ENCODE measurements at regions not wholly inside any gene's neighbourhood (a gene's known extent, or its start where the extent isn't known, plus 50 kb on each side); places are given as distances from the start of the nearest gene placed in this dataset.

DNA sequence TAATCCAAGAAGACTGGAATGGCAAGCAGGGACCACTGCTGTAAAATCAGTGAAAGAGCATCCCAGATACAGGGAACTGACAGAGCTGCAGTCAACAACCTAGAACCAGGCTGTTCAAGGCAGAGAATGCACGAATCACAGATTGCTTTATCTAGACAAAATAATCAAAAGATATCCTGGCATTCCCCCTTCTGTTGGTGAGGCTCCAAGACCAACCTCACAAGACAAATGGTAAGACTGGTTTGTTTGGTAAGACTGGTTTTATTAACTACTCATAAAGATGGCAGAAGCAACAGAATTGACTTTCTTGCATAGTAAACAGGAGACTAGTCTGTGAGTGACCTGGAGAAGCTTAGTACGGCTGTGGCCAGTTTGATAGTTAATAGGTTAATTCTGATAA is 88.8 kb upstream of the AHI1 start:
- H3K4me3 ChIP-seq (ENCODE audit: low read length), result no peak overlapping the region
- peak overlapping the region; percentile 31 for H3K4me2 ChIP-seq (ENCODE audit: low read length)
- H3K9me2 ChIP-seq (replicated peaks; ENCODE audit: low read length), result no peaks in the 10 kb centered on the region
- no peaks in the 10 kb centered on the region for H3K9me3 ChIP-seq (ENCODE audit: low read length)
- POLR2A ChIA-PET (ENCODE audit: unreplicated experiment), result no interaction called here
- BruUV-seq (replicated peaks), result no TSS peak
- no peak overlapping the region for H2AFZ ChIP-seq (ENCODE audit: low read length)
- ATAC-seq (no peak), DNase-seq (peak; percentile 57)
- H3K79me2 ChIP-seq (ENCODE audit: low read length), result no peaks in the 10 kb centered on the region
- no peaks in the 10 kb centered on the region for H3K36me3 ChIP-seq (ENCODE audit: low read depth, low read length)
- H3K27me3 ChIP-seq (ENCODE audit: low read length), result no peaks in the 10 kb centered on the region
- H3K9ac ChIP-seq (ENCODE audit: low read length), result no peak overlapping the region
- TF ChIP-seq CTCF (conservative IDR thresholded peaks at IDR 0.05; ENCODE audit: low read depth, low read length), result no peak
- no peak for TF ChIP-seq EZH2 (IDR thresholded peaks at IDR 0.05; ENCODE audit: low read length, unreplicated experiment)
- no peak for TF ChIP-seq EZH2phosphoT487 (IDR thresholded peaks at IDR 0.05; ENCODE audit: borderline replicate concordance, low read length)
- H4K20me1 ChIP-seq (ENCODE audit: low read length), result no peaks in the 10 kb centered on the region
- peaks cover 16% of the 10 kb centered on the region for H3K4me1 ChIP-seq (ENCODE audit: insufficient read depth, low read length)
- intact Hi-C loops (cut with micrococcal nuclease), result no loop called here
- CTCF ChIA-PET, result no interaction called here
- H3F3A ChIP-seq (ENCODE audit: low read length, unreplicated experiment), result peaks cover 5% of the 10 kb centered on the region
- peak overlapping the region; percentile 58 for H3K27ac ChIP-seq (ENCODE audit: low read length)

- no peak overlapping the region for H2AFZ ChIP-seq (ENCODE audit: low read length)
- H3K9ac ChIP-seq (ENCODE audit: low read length), result no peak overlapping the region
- H3K36me3 ChIP-seq (ENCODE audit: low read depth, low read length), result no peaks in the 10 kb centered on the region
- DNase-seq, result peak; percentile 6
- ATAC-seq, result no peak
- peaks cover 5% of the 10 kb centered on the region for H3F3A ChIP-seq (ENCODE audit: low read length, unreplicated experiment)
- H3K4me2 ChIP-seq (ENCODE audit: low read length), result peak overlapping the region; percentile 31; the same call in 1 of the 2 replicates
- H3K9me3 ChIP-seq (ENCODE audit: low read length), result no peaks in the 10 kb centered on the region
- no peaks in the 10 kb centered on the region for H3K9me2 ChIP-seq (replicated peaks; ENCODE audit: low read length)
- no peak for TF ChIP-seq CTCF (conservative IDR thresholded peaks at IDR 0.05; ENCODE audit: low read depth, low read length)
- no peak for TF ChIP-seq EZH2 (IDR thresholded peaks at IDR 0.05; ENCODE audit: low read length, unreplicated experiment)
- TF ChIP-seq EZH2phosphoT487 (IDR thresholded peaks at IDR 0.05; ENCODE audit: borderline replicate concordance, low read length), result no peak
- H3K4me3 ChIP-seq (ENCODE audit: low read length), result no peak overlapping the region
- H3K4me1 ChIP-seq (ENCODE audit: insufficient read depth, low read length), result peaks cover 16% of the 10 kb centered on the region
- H3K27ac ChIP-seq (ENCODE audit: low read length), result peak overlapping the region; percentile 58
- POLR2A ChIA-PET (ENCODE audit: unreplicated experiment), result no interaction called here
- intact Hi-C loops (cut with micrococcal nuclease), result no loop called here
- BruUV-seq (replicated peaks), result no TSS peak
- CTCF ChIA-PET, result no interaction called here
- H4K20me1 ChIP-seq (ENCODE audit: low read length), result no peaks in the 10 kb centered on the region
- no peaks in the 10 kb centered on the region for H3K79me2 ChIP-seq (ENCODE audit: low read length)
- H3K27me3 ChIP-seq (ENCODE audit: low read length), result no peaks in the 10 kb centered on the region
These were observed 89.3 kb upstream of the AHI1 start for GRCh38 chr6:135586844-135587243.

DNA sequence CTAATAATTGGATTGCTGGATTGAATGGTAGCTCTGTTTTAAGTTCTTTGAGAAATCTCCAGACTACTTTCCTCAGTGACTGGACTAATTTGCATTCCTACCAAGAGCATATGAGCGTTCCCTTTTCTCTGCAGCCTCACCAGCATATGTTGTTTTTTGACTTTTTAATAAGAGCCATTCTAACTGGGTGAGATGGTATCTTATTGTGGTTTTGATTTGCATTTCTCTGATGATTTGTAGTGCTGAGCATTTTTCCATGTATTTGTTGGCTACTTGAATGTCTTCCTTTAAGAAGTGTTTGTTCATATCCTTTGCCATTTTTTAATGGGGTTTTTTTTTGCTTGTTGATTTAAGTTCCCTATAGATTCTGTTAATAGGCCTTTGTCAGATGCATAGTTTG is 94.7 kb upstream of the AHI1 start:
- DNase-seq, result no peak
- ChIA-PET POLR2A (ENCODE audit: unreplicated experiment) (no interaction called here), CTCF (no interaction called here)
- H3K79me2 ChIP-seq (ENCODE audit: low read length), result no peaks in the 10 kb centered on the region
- H3K36me3 ChIP-seq (ENCODE audit: low read depth, low read length), result no peaks in the 10 kb centered on the region
- H3K9me3 ChIP-seq (ENCODE audit: low read length), result no peaks in the 10 kb centered on the region
- no peaks in the 10 kb centered on the region for H3K27me3 ChIP-seq (ENCODE audit: low read length)
- no peak overlapping the region for H3K4me2 ChIP-seq (ENCODE audit: low read length)
- H4K20me1 ChIP-seq (ENCODE audit: low read length), result no peaks in the 10 kb centered on the region
- ATAC-seq, result no peak
- no peaks in the 10 kb centered on the region for H3K4me1 ChIP-seq (ENCODE audit: insufficient read depth, low read length)
- no peaks in the 10 kb centered on the region for H3F3A ChIP-seq (ENCODE audit: low read length, unreplicated experiment)
- TF ChIP-seq EZH2 (IDR thresholded peaks at IDR 0.05; ENCODE audit: low read length, unreplicated experiment), result no peak
- no peak for TF ChIP-seq EZH2phosphoT487 (IDR thresholded peaks at IDR 0.05; ENCODE audit: borderline replicate concordance, low read length)
- no peak for TF ChIP-seq CTCF (conservative IDR thresholded peaks at IDR 0.05; ENCODE audit: low read depth, low read length)
- no TSS peak for BruUV-seq (replicated peaks)
- H3K27ac ChIP-seq (ENCODE audit: low read length), result no peak overlapping the region
- no peak overlapping the region for H2AFZ ChIP-seq (ENCODE audit: low read length)
- no peaks in the 10 kb centered on the region for H3K9me2 ChIP-seq (replicated peaks; ENCODE audit: low read length)
- no peak overlapping the region for H3K4me3 ChIP-seq (ENCODE audit: low read length)
- intact Hi-C loops (cut with micrococcal nuclease), result no loop called here
- H3K9ac ChIP-seq (ENCODE audit: low read length), result no peak overlapping the region
